ENCODE measurements at regions not wholly inside any gene's neighbourhood (a gene's known extent, or its start where the extent isn't known, plus 50 kb on each side); places are given as distances from the start of the nearest gene placed in this dataset.

- TF ChIP-seq CTCF (IDR thresholded peaks at IDR 0.05) = no peak
- TF ChIP-seq TEAD4 (CRISPR knock-in tag; IDR thresholded peaks at IDR 0.05) = no peak
- no peak for TF ChIP-seq MAX (CRISPR knock-in tag; IDR thresholded peaks at IDR 0.05)
- TF ChIP-seq MLX (CRISPR knock-in tag; IDR thresholded peaks at IDR 0.05) = no peak
- no peak for TF ChIP-seq FOXJ3 (CRISPR knock-in tag; IDR thresholded peaks at IDR 0.05; ENCODE audit: borderline replicate concordance)
- TF ChIP-seq GABPB1 (CRISPR knock-in tag; IDR thresholded peaks at IDR 0.05) = no peak
- TF ChIP-seq SP1 (CRISPR knock-in tag; conservative IDR thresholded peaks at IDR 0.05) = no peak
- no peak for TF ChIP-seq USF2 (CRISPR knock-in tag; IDR thresholded peaks at IDR 0.05)
- no peak for TF ChIP-seq E2F1 (CRISPR knock-in tag; IDR thresholded peaks at IDR 0.05)
- TF ChIP-seq FOXP4 (CRISPR knock-in tag; IDR thresholded peaks at IDR 0.05) = no peak
- TF ChIP-seq EMX1 (CRISPR knock-in tag; IDR thresholded peaks at IDR 0.05) = no peak
Measured at GRCh38 chr10:4307910-4308309, 518.1 kb upstream of the AKR1E2 start.
